ENCODE measurements at regions not wholly inside any gene's neighbourhood (a gene's known extent, or its start where the extent isn't known, plus 50 kb on each side); places are given as distances from the start of the nearest gene placed in this dataset.

GRCh38 chr1:222038971-222039370 lies 297.1 kb upstream of the DUSP10 start:
- WGBS, 2 donors: 79 to 88% methylated on average over 3 of the region's 3 CpGs

DNA sequence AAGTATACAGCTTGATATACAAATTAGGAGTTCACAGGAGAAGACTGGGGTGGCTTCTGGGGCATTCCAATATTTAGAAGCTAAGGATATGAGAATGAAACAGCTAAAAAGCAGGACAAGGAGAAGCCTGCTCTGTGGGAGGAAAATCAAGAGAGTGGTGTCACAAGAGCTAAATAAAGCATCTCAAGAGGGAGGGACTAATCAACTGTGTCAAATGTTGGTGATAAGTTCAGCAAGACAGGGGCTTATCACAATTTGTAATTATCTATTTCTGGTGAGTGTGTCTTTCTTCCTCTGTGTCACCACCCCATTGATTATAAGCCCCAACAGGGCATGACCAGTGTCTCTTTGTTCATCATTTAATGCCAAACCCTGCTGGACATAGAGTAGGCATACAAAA lies 295.8 kb upstream of the DUSP10 start:
- H3K27me3 ChIP-seq: no peaks in the 10 kb centered on the region
- TF ChIP-seq CTCF (IDR thresholded peaks at IDR 0.05) (no peak), POLR2A (IDR thresholded peaks at IDR 0.05) (no peak)
- H3K36me3 ChIP-seq: no peaks in the 10 kb centered on the region
- no peak overlapping the region for H3K27ac ChIP-seq
- H3K4me1 ChIP-seq: no peaks in the 10 kb centered on the region
- H3K9me3 ChIP-seq: no peaks in the 10 kb centered on the region
- DNase-seq: no peak
- intact Hi-C loops (cut with DNase I): no loop called here
- no peak overlapping the region for H3K4me3 ChIP-seq (replicated peaks in 1 of 3)

More at GRCh38 chr1:222038971-222039370, 297.1 kb upstream of the DUSP10 start:
- H3K36me3 ChIP-seq: no peaks in the 10 kb centered on the region
- no peak overlapping the region for H3K4me3 ChIP-seq (replicated peaks in 1 of 3)
- no peak overlapping the region for H3K27ac ChIP-seq
- no peak for TF ChIP-seq POLR2A (IDR thresholded peaks at IDR 0.05)
- no peak for TF ChIP-seq CTCF (IDR thresholded peaks at IDR 0.05)
- no peaks in the 10 kb centered on the region for H3K4me1 ChIP-seq
- intact Hi-C loops (cut with DNase I): no loop called here
- no peak for DNase-seq
- no peaks in the 10 kb centered on the region for H3K27me3 ChIP-seq
- no peaks in the 10 kb centered on the region for H3K9me3 ChIP-seq

- WGBS, 2 donors: 83 to 87% methylated on average over 4 of the region's 4 CpGs
- DNase-seq: no peak
- TF ChIP-seq CTCF (IDR thresholded peaks at IDR 0.05) (no peak), POLR2A (IDR thresholded peaks at IDR 0.05) (no peak)
- no peaks in the 10 kb centered on the region for H3K9me3 ChIP-seq
- no peaks in the 10 kb centered on the region for H3K36me3 ChIP-seq
- no peaks in the 10 kb centered on the region for H3K27me3 ChIP-seq
- no peak overlapping the region for H3K27ac ChIP-seq
- no peak overlapping the region for H3K4me3 ChIP-seq (replicated peaks in 1 of 3)
- H3K4me1 ChIP-seq: no peaks in the 10 kb centered on the region
- intact Hi-C loops (cut with DNase I): no loop called here
Measured at GRCh38 chr1:222034790-222035189, 292.9 kb upstream of the DUSP10 start.

- intact Hi-C loops (cut with DNase I): no loop called here
- no peaks in the 10 kb centered on the region for H3K9me3 ChIP-seq
- WGBS, 2 donors: 84 to 93% methylated on average over 3 of the region's 3 CpGs
- no peaks in the 10 kb centered on the region for H3K27me3 ChIP-seq
- no peak for DNase-seq
- H3K4me1 ChIP-seq: no peaks in the 10 kb centered on the region
- H3K4me3 ChIP-seq (replicated peaks in 1 of 3): no peak overlapping the region
- TF ChIP-seq CTCF (IDR thresholded peaks at IDR 0.05) (no peak), POLR2A (IDR thresholded peaks at IDR 0.05) (no peak)
- H3K36me3 ChIP-seq: no peaks in the 10 kb centered on the region
- no peak overlapping the region for H3K27ac ChIP-seq
Measured at GRCh38 chr1:222033450-222033849, 291.6 kb upstream of the DUSP10 start.

GRCh38 chr1:222031318-222031717 lies 289.4 kb upstream of the DUSP10 start:
- H3K9me3 ChIP-seq: no peaks in the 10 kb centered on the region
- DNase-seq: no peak
- no peaks in the 10 kb centered on the region for H3K36me3 ChIP-seq
- TF ChIP-seq POLR2A (IDR thresholded peaks at IDR 0.05) (no peak), CTCF (IDR thresholded peaks at IDR 0.05) (no peak)
- intact Hi-C loops (cut with DNase I): no loop called here
- WGBS, 2 donors: 73 to 74% methylated on average over 1 of the region's 1 CpG
- H3K4me3 ChIP-seq (replicated peaks in 1 of 3): no peak overlapping the region
- H3K4me1 ChIP-seq: peaks cover 0 to 3% of the 10 kb centered on the region in 2 donors
- no peak overlapping the region for H3K27ac ChIP-seq
- no peaks in the 10 kb centered on the region for H3K27me3 ChIP-seq
